Mesothelial cell of epicardium (in vitro differentiated cells): ENCODE measurements at regions not wholly inside any gene's neighbourhood (a gene's known extent, or its start where the extent isn't known, plus 50 kb on each side); places are given as distances from the start of the nearest gene placed in this dataset.

Experiments used
- DNase-seq, 2 experiments: peaks; one replicate each; pipeline ENCODE4 v3.0.0; 2021; ENCODE audit warnings: low spot score in 2 of 2; ENCODE audit not compliant: unreplicated experiment in 2 of 2
- H3K27ac Mint-ChIP-seq: 2 replicates; pipeline ENCODE4 v1.8.0; 2021; ENCODE audit warnings: mixed read lengths
- H3K27me3 Mint-ChIP-seq: 2 replicates; pipeline ENCODE4 v1.8.0; 2021; ENCODE audit warnings: low read depth, mixed read lengths
- H3K36me3 Mint-ChIP-seq: 2 replicates; pipeline ENCODE4 v1.8.0; 2021; ENCODE audit warnings: mixed read lengths
- H3K4me1 Mint-ChIP-seq: 2 replicates; pipeline ENCODE4 v1.8.0; 2021; ENCODE audit warnings: mixed read lengths
- H3K4me3 Mint-ChIP-seq: 2 replicates; pipeline ENCODE4 v1.8.0; 2021; ENCODE audit warnings: mild to moderate bottlenecking, moderate library complexity, mixed read lengths
- H3K9me3 Mint-ChIP-seq: 2 replicates; pipeline ENCODE4 v1.8.0; 2021; ENCODE audit warnings: mixed read lengths
- TF ChIP-seq, protein P1 (sequence below): fragments of 200-600 bp; sonication (generic); IDR thresholded peaks from one replicate; pipeline ENCODE4 v1.5.0; 2021; ENCODE audit warnings: antibody characterized with exemption; ENCODE audit not compliant: unreplicated experiment

DNA sequence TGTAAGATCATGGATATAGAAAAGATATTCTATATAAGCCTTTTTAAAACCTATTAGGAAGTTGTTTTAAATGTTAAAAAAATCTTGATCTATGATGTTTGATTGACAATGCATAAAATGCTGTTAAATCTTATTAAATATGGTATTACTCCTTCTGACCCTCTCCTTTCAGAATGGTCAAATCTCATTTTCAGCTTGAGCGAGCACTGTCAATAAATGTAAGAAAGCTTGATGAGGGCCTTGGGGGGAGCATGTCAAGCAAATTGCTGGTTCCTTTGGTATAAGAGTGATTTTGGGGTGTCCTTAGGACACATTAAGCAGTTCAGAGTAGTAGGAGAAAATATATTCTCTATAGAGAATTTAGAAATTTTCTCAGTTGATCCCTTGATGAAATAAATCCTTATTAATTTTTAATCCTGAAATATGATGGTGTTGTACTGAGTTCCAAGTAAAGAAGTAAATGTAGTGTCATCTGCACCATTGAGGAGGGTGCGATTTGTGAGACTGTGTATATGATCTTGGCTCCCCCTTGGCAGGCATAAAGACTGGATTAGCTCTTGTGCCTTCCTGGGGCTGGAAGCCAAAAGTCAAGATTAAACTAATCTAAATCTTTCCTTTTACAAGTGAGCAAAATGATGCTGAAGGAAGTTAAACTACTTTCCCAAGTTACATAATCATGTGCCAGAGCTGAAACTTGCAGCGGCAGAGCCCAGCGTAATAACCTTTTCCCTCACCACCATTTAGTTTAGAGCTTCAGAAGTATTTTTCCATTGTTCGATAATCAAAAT lies 82.6 kb upstream of the ANK2 start:
- no peaks in the 10 kb centered on the region for H3K27me3 Mint-ChIP-seq
- no peak for DNase-seq
- TF ChIP-seq, protein P1, sequence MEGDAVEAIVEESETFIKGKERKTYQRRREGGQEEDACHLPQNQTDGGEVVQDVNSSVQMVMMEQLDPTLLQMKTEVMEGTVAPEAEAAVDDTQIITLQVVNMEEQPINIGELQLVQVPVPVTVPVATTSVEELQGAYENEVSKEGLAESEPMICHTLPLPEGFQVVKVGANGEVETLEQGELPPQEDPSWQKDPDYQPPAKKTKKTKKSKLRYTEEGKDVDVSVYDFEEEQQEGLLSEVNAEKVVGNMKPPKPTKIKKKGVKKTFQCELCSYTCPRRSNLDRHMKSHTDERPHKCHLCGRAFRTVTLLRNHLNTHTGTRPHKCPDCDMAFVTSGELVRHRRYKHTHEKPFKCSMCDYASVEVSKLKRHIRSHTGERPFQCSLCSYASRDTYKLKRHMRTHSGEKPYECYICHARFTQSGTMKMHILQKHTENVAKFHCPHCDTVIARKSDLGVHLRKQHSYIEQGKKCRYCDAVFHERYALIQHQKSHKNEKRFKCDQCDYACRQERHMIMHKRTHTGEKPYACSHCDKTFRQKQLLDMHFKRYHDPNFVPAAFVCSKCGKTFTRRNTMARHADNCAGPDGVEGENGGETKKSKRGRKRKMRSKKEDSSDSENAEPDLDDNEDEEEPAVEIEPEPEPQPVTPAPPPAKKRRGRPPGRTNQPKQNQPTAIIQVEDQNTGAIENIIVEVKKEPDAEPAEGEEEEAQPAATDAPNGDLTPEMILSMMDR = no peak
- no peak overlapping the region for H3K4me3 Mint-ChIP-seq
- H3K36me3 Mint-ChIP-seq = no peaks in the 10 kb centered on the region
- no peak overlapping the region for H3K27ac Mint-ChIP-seq
- no peaks in the 10 kb centered on the region for H3K4me1 Mint-ChIP-seq
- H3K9me3 Mint-ChIP-seq = peaks cover 5% of the 10 kb centered on the region

DNA sequence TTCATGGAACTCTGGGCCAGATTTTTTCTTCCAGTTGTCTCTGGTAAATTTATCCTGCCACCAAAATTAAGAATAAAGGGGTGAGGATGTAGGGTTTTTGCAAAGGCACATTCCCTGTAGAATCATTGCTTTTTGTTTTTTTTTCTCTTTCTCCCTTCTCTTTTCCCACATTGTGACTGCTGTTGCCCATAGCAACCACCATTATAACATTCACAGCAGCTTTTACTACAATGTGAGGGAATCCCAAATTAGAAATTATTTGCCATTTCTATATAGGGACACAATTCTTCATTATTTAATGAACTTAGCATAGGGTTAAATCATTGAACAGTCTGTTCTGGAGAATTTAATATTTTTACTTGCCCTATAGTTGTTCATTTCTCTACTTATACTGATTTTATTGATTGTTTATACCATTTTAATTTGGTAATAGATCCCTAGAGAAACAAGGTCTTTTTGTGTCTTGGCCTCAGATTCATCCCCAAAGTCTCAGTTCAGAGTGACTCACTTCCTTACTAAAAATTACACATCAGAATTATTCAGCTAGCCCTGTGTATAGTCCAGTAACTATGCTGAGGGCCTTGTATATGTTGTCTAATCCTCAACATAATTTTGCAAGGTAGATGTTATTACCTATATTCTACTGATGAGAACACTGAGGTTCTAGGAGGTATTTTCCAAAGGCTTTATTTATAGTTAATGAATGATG lies 80.8 kb upstream of the ANK2 start:
- no peaks in the 10 kb centered on the region for H3K36me3 Mint-ChIP-seq
- H3K27me3 Mint-ChIP-seq = no peaks in the 10 kb centered on the region
- no peak for DNase-seq
- no peak overlapping the region for H3K27ac Mint-ChIP-seq
- H3K4me3 Mint-ChIP-seq = no peak overlapping the region
- TF ChIP-seq, protein P1 = no peak
- peaks cover 5% of the 10 kb centered on the region for H3K9me3 Mint-ChIP-seq
- peaks cover 4% of the 10 kb centered on the region for H3K4me1 Mint-ChIP-seq

DNA sequence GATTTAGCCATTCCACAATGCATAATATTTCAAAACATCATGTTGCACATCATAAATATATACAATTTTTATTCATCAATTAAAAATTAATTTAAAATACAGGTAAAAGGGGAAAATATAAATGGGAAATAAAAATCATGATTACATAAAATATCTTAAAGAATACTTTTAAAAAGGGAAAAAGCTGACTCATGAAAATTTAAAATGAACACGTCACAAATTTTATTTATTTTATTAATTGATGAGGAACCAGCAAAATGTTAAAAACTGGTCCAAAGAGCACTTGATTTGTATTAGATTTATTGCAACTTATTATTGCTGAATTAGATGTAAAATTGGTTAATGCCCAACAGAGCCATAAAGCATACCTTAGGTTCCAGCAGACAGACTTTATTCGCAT lies 78.5 kb upstream of the ANK2 start:
- TF ChIP-seq, protein P1 = no peak
- Mint-ChIP-seq H3K9me3 (no peaks in the 10 kb centered on the region), H3K27ac (no peak overlapping the region), H3K4me3 (no peak overlapping the region), H3K27me3 (no peaks in the 10 kb centered on the region), H3K4me1 (peaks cover 24% of the 10 kb centered on the region), H3K36me3 (no peaks in the 10 kb centered on the region)
- no peak for DNase-seq

DNA sequence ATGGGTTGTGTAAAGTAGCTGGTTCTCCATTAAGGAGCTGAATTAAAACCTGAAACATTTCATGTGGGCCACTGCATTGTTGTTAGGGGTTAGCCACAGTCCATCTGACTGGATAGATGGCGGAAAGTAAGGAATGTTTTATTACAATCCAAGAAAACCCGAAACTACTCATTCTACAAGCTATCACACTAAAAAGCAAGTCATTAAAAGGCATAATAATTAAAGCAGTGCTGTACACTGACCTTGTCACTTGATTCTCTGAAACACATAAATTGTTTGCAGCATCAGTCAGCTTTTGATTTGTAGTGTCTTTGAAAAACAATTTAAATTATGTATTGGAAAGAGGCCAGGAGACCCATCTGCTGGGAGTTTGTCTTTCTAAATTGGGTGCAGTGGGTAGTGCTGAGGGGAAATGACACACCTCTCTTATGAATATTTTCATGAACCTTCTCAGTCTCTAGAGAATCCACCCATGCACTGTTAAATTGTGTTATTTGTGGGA lies 75.7 kb upstream of the ANK2 start:
- no peak overlapping the region for H3K4me3 Mint-ChIP-seq

DNA sequence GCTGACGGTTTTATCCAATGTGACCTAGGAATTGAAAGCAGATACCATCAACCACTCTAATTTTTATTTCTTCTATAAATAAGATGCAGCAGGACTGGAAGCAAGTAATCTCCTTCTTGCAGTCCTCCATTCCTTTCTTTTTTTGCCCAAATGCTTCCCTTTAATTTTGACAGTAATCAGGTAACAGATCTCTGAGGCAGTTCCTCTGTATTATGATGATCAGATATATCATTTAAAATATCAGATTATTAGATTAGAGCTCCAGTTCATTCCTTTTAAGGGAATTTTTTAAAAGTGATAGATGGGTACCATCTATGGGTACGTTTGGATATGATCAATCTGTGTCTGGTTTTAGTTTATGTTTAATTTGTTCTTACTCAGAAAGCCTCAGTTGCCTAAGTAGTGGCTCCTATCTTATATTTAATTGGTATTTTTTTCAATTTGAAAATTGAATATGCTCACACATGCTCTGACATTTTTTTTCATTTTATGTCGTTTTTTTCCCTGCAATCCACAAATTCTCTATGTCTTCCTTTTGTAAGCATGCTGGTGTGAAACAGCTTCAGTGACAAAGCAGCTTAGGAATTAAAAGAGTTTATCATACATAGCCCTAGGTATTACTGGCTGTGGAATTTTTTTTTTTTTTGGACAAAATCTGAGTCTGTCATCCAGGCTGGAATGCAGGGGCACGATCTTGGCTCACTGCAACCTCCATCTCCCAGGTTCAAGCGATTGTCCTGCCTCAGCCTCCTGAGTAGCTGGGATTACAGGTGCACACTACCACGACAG lies 73.7 kb upstream of the ANK2 start:
- no peak overlapping the region for H3K4me3 Mint-ChIP-seq
- no peaks in the 10 kb centered on the region for H3K27me3 Mint-ChIP-seq
- H3K36me3 Mint-ChIP-seq = no peaks in the 10 kb centered on the region
- H3K27ac Mint-ChIP-seq = peak overlapping the region; percentile 15
- H3K9me3 Mint-ChIP-seq = no peaks in the 10 kb centered on the region
- no peak for DNase-seq
- peaks cover 33% of the 10 kb centered on the region for H3K4me1 Mint-ChIP-seq
- TF ChIP-seq, protein P1 = no peak

More for the DNA sequence above, 75.7 kb upstream of the ANK2 start:
- Mint-ChIP-seq H3K9me3 (no peaks in the 10 kb centered on the region), H3K27ac (peak overlapping the region; percentile 84), H3K27me3 (no peaks in the 10 kb centered on the region), H3K36me3 (no peaks in the 10 kb centered on the region), H3K4me1 (peaks cover 33% of the 10 kb centered on the region)
- TF ChIP-seq, protein P1 = no peak
- DNase-seq = no peak
